ENCODE measurements at regions not wholly inside any gene's neighbourhood (a gene's known extent, or its start where the extent isn't known, plus 50 kb on each side); places are given as distances from the start of the nearest gene placed in this dataset.

- no peak for TF ChIP-seq CTCF (IDR thresholded peaks at IDR 0.05)
- Mint-ChIP-seq H3K9me3 (peaks cover 0 to 7% (median 1%) of the 10 kb centered on the region in 7 donors), H3K4me1 (no peaks in the 10 kb centered on the region), H3K27me3 (ENCODE audit: low read depth in 3 of 3) (peaks cover 0 to 1% (median 0%) of the 10 kb centered on the region in 3 donors), H3K27ac (no peak overlapping the region), H3K36me3 (no peaks in the 10 kb centered on the region), H3K4me3 (no peak overlapping the region)
- Histone ChIP-seq H3K4me1 (ENCODE audit: control insufficient read depth in 1 of 2, insufficient read depth in 2 of 2, low read length in 2 of 2) (no peaks in the 10 kb centered on the region), H3K9ac (ENCODE audit: insufficient read depth, low read length, poor library complexity, severe bottlenecking) (no peak overlapping the region), H3K4me3 (replicated peaks in 1 of 3; ENCODE audit: low read depth in 2 of 3, low read length in 3 of 3) (no peak overlapping the region), H3K27me3 (ENCODE audit: control insufficient read depth in 2 of 2, insufficient read depth in 2 of 2, low read length in 2 of 2) (no peaks in the 10 kb centered on the region), H3K79me2 (ENCODE audit: insufficient read depth, low read length) (no peaks in the 10 kb centered on the region), H3K4me2 (replicated peaks; ENCODE audit: extremely low read depth, low read length, poor library complexity, severe bottlenecking) (no peak overlapping the region), H3K9me3 (replicated peaks in 1 of 2; ENCODE audit: control insufficient read depth in 1 of 2, insufficient read depth in 1 of 2, low read length in 2 of 2) (no peaks in the 10 kb centered on the region), H3K27ac (ENCODE audit: low read depth in 1 of 2, low read length in 2 of 2) (no peak overlapping the region), H2AFZ (ENCODE audit: insufficient read depth, low read depth, low read length, poor library complexity, severe bottlenecking) (no peak overlapping the region), H4K20me1 (ENCODE audit: insufficient read depth, low read length) (no peaks in the 10 kb centered on the region), H3K36me3 (replicated peaks in 1 of 2; ENCODE audit: control insufficient read depth in 1 of 2, insufficient read depth in 2 of 2, low read length in 2 of 2) (no peaks in the 10 kb centered on the region)
- 71% methylated on average over 1 of the region's 6 CpGs for WGBS (ENCODE audit: insufficient coverage)
- intact Hi-C loops (cut with micrococcal nuclease) = no loop called here
- no peak for DNase-seq
Measured at GRCh38 chr2:167869200-167869599, 378.2 kb downstream of the STK39 start.

DNA sequence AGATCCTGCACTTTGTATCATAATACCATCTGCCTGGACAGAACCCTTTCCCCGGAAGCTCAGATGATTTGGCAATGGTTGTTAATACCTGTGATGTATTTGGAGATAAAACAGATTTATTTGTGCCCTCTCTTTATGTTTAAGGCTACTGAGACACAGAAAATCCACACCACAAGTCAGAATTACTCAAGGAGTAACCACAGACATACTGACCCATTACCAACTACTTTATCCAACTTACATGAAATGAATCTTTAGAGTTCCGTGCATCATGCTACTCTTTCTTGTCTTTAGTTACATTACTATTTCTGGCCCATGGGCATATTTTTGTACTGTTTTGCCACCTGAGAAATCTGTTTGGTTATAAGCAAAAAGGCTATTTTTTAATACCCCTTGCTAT is 384.0 kb downstream of the STK39 start:
- no peak overlapping the region for H3K9ac ChIP-seq (ENCODE audit: insufficient read depth, low read length, poor library complexity, severe bottlenecking)
- no peak for TF ChIP-seq CTCF (IDR thresholded peaks at IDR 0.05)
- H3K36me3 Mint-ChIP-seq = no peaks in the 10 kb centered on the region
- no peak overlapping the region for H3K27ac ChIP-seq (ENCODE audit: low read depth in 1 of 2, low read length in 2 of 2)
- H4K20me1 ChIP-seq (ENCODE audit: insufficient read depth, low read length) = no peaks in the 10 kb centered on the region
- no peaks in the 10 kb centered on the region for H3K79me2 ChIP-seq (ENCODE audit: insufficient read depth, low read length)
- intact Hi-C loops (cut with micrococcal nuclease) = no loop called here
- H3K4me3 Mint-ChIP-seq = no peak overlapping the region
- H3K27me3 ChIP-seq (ENCODE audit: control insufficient read depth in 2 of 2, insufficient read depth in 2 of 2, low read length in 2 of 2) = no peaks in the 10 kb centered on the region
- peaks cover 0 to 1% (median 1%) of the 10 kb centered on the region in 3 donors for H3K27me3 Mint-ChIP-seq (ENCODE audit: low read depth in 3 of 3)
- no peaks in the 10 kb centered on the region for H3K4me1 Mint-ChIP-seq
- H3K9me3 ChIP-seq (replicated peaks in 1 of 2; ENCODE audit: control insufficient read depth in 1 of 2, insufficient read depth in 1 of 2, low read length in 2 of 2) = no peaks in the 10 kb centered on the region
- no peak overlapping the region for H3K4me3 ChIP-seq (replicated peaks in 1 of 3; ENCODE audit: low read depth in 2 of 3, low read length in 3 of 3)
- no peaks in the 10 kb centered on the region for H3K36me3 ChIP-seq (replicated peaks in 1 of 2; ENCODE audit: control insufficient read depth in 1 of 2, insufficient read depth in 2 of 2, low read length in 2 of 2)
- no peaks in the 10 kb centered on the region for H3K4me1 ChIP-seq (ENCODE audit: control insufficient read depth in 1 of 2, insufficient read depth in 2 of 2, low read length in 2 of 2)
- H3K9me3 Mint-ChIP-seq = peaks cover 0 to 6% (median 2%) of the 10 kb centered on the region in 7 donors
- WGBS (ENCODE audit: insufficient coverage) = no CpG with 5 or more reads among the region's 2 CpGs
- DNase-seq = no peak
- H3K27ac Mint-ChIP-seq = no peak overlapping the region
- no peak overlapping the region for H3K4me2 ChIP-seq (replicated peaks; ENCODE audit: extremely low read depth, low read length, poor library complexity, severe bottlenecking)
- H2AFZ ChIP-seq (ENCODE audit: insufficient read depth, low read depth, low read length, poor library complexity, severe bottlenecking) = no peak overlapping the region

All from CD14-positive monocyte (primary cell).